Keratinocyte (primary cell): ENCODE measurements at regions not wholly inside any gene's neighbourhood (a gene's known extent, or its start where the extent isn't known, plus 50 kb on each side); places are given as distances from the start of the nearest gene placed in this dataset.

Source experiments
- EZH2 ChIP-seq: IDR thresholded peaks from one replicate; pipeline ENCODE4 v1.6.1; 2012; ENCODE audit warnings: inconsistent platforms, mild to moderate bottlenecking, low read length, moderate library complexity
- TF ChIP-seq, protein P1 (sequence below), 3 experiments: IDR thresholded peaks in 1 of 3; conservative IDR thresholded peaks in 1 of 3; optimal IDR thresholded peaks in 1 of 3; 2 replicates in 2 of 3; 3 replicates in 1 of 3; pipeline versions ENCODE3 to v1.5.1; 2011; ENCODE audit warnings: low read length in 3 of 3, mild to moderate bottlenecking in 3 of 3, moderate library complexity in 2 of 3, control low read depth in 1 of 3, inconsistent platforms in 1 of 3; ENCODE audit not compliant: insufficient read depth in 2 of 3; ENCODE audit errors: extremely low read depth in 1 of 3

DNA sequence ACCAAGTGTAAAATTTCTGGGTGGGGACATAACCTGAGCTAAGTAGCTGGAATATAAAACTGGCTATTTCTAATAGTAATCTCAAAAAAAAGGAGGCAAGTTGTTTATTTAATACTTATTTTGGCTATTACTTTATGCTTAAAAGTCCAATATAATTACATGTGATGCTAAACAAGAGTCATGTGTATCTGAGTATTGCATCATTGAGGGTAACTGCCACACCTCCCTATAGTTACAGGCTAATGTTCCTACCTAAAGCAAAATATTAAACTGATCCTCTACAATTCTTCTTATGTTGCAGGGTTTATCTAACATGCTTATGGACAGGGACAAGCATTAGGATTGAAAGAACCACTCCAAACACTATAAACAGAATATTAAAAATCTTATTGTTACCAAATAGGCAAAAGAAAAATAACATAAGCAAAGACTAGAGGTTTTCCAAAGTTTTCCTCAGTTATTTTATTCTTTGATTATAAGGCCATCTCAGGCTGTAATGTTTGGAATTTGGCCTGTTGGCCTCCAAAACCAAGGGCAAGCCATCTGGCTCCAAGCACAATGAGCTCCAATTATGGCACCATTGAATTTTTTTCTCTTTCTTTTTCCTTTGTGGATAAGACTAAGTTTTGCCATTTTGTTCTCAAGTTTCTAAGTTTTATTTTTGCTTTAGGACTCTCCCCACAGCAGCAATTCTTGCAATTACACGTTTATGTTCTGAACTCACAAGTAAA is 75.8 kb upstream of the ABI3BP start:
- TF ChIP-seq EZH2 = no peak
- TF ChIP-seq, protein P1, sequence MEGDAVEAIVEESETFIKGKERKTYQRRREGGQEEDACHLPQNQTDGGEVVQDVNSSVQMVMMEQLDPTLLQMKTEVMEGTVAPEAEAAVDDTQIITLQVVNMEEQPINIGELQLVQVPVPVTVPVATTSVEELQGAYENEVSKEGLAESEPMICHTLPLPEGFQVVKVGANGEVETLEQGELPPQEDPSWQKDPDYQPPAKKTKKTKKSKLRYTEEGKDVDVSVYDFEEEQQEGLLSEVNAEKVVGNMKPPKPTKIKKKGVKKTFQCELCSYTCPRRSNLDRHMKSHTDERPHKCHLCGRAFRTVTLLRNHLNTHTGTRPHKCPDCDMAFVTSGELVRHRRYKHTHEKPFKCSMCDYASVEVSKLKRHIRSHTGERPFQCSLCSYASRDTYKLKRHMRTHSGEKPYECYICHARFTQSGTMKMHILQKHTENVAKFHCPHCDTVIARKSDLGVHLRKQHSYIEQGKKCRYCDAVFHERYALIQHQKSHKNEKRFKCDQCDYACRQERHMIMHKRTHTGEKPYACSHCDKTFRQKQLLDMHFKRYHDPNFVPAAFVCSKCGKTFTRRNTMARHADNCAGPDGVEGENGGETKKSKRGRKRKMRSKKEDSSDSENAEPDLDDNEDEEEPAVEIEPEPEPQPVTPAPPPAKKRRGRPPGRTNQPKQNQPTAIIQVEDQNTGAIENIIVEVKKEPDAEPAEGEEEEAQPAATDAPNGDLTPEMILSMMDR (optimal IDR thresholded peaks at IDR 0.05 in 1 of 3, IDR thresholded peaks at IDR 0.05 in 1 of 3, conservative IDR thresholded peaks at IDR 0.05 in 1 of 3; ENCODE audit: extremely low read depth in 1 of 3, insufficient read depth in 2 of 3, low read length in 3 of 3) = no peak
